Small intestine (tissue), 7 donors: ENCODE measurements at regions not wholly inside any gene's neighbourhood (a gene's known extent, or its start where the extent isn't known, plus 50 kb on each side); places are given as distances from the start of the nearest gene placed in this dataset.

Source experiments
- DNase-seq, 2 donors: peaks; one replicate each; pipeline versions ENCODE4 v3.0.0 to v3.0.0-alpha.2; 2013
- FAIRE-seq: peaks from 2 replicates; lab custom pipeline; 2012; peaks lifted over from hg19 to GRCh38; lab: Jason Lieb, UNC
- H3K27ac ChIP-seq, 3 donors: one replicate each; pipeline ENCODE4 v1.5.1; 2013; ENCODE audit warnings: low read length in 2 of 3, mild to moderate bottlenecking in 2 of 3, control low read depth in 1 of 3, inconsistent platforms in 1 of 3, low read depth in 1 of 3, moderate library complexity in 1 of 3
- H3K27me3 ChIP-seq, 3 donors: one replicate each; pipeline ENCODE4 v1.6.1; 2013; ENCODE audit warnings: low read length in 3 of 3, inconsistent platforms in 1 of 3; ENCODE audit not compliant: control insufficient read depth in 3 of 3, insufficient read depth in 3 of 3
- H3K36me3 ChIP-seq, 3 donors: one replicate each; pipeline ENCODE4 v1.6.1; 2013; ENCODE audit warnings: low read length in 3 of 3, inconsistent platforms in 1 of 3, low read depth in 1 of 3, mild to moderate bottlenecking in 1 of 3, moderate library complexity in 1 of 3; ENCODE audit not compliant: control insufficient read depth in 3 of 3, insufficient read depth in 2 of 3
- H3K4me1 ChIP-seq, 3 donors: one replicate each; pipeline ENCODE4 v1.6.1; 2013; ENCODE audit warnings: low read length in 2 of 3, inconsistent platforms in 1 of 3, low read depth in 1 of 3, mild to moderate bottlenecking in 1 of 3, moderate library complexity in 1 of 3; ENCODE audit not compliant: control insufficient read depth in 3 of 3, insufficient read depth in 2 of 3
- H3K4me3 ChIP-seq, 3 donors: one replicate each; pipeline ENCODE4 v1.5.1; 2013; ENCODE audit warnings: low read length in 3 of 3, control low read depth in 1 of 3, inconsistent platforms in 1 of 3, low read depth in 1 of 3, mild to moderate bottlenecking in 1 of 3, moderate library complexity in 1 of 3
- H3K9me3 ChIP-seq, 2 donors: one replicate each; pipeline ENCODE4 v1.6.1; 2013; ENCODE audit warnings: low read depth in 1 of 2, low read length in 1 of 2; ENCODE audit not compliant: control insufficient read depth in 2 of 2, insufficient read depth in 1 of 2
- WGBS, 3 donors: extraction: QIAGEN DNeasy Blood & Tissue Kit; methylation state at CpG; one replicate each; pipeline ENCODE4 v1.1.7; 2013; 5-methylcytosine and 5-hydroxymethylcytosine counted together
- donor health status: healthy with polysubstance abuse.
- donor health status: control.
- donor health status: control.
- donor health status: Bipolar disorder and iron deficiency.
- donor health status: healthy.

DNA sequence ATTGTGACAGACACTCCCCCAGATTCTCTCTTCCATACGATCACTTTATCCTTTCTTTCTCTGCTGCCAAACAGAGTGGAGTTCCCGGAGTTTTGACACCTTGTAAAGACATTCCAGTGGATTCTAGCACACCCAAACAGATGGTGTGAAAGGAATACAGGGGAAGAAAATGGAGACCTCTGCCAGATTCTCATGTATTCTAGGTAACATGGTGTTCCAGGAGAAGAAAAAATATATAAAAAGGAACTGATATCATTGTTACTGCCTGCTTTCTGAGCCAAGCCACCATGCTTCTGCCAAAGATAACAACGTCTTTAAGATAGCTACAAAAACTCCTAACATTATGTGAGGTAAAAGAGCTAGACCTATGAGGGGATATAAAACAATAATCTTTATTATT, 136.5 kb downstream of the TXNL1 start:
- no peak for FAIRE-seq
- no peaks in the 10 kb centered on the region for H3K36me3 ChIP-seq
- no peaks in the 10 kb centered on the region for H3K4me1 ChIP-seq
- no peak overlapping the region for H3K4me3 ChIP-seq
- no peak for DNase-seq
- 53 to 65% (median 64%) methylated on average over 3 of the region's 3 CpGs for WGBS, 3 donors
- H3K27me3 ChIP-seq: no peaks in the 10 kb centered on the region
- H3K9me3 ChIP-seq: no peaks in the 10 kb centered on the region
- H3K27ac ChIP-seq: no peak overlapping the region

DNA sequence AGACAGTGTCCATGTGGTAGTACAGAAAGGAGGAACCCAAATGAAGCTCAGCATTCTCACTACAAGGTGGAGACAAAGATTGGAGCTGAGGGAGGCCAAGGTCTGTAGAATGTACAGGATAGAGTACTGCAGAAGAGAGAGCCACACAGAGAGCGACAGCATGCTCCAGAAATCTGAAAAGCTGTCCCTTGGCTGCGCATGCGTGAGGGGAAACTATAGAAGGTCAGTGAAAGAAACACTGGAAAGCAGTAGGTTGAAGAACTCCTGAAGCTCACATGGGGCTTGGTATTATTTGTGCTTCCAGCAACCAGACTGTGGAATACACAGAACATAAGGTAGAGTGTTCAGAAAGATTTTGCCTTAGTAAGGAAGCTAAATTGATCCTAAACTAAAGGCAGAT, 142.5 kb downstream of the TXNL1 start:
- 80 to 97% (median 93%) methylated on average over 3 of the region's 3 CpGs for WGBS, 3 donors
- FAIRE-seq (no peak), DNase-seq (no peak)
- no peak overlapping the region for H3K27ac ChIP-seq
- H3K4me1 ChIP-seq: no peaks in the 10 kb centered on the region
- no peaks in the 10 kb centered on the region for H3K27me3 ChIP-seq
- no peaks in the 10 kb centered on the region for H3K9me3 ChIP-seq
- H3K36me3 ChIP-seq: no peaks in the 10 kb centered on the region
- no peak overlapping the region for H3K4me3 ChIP-seq

DNA sequence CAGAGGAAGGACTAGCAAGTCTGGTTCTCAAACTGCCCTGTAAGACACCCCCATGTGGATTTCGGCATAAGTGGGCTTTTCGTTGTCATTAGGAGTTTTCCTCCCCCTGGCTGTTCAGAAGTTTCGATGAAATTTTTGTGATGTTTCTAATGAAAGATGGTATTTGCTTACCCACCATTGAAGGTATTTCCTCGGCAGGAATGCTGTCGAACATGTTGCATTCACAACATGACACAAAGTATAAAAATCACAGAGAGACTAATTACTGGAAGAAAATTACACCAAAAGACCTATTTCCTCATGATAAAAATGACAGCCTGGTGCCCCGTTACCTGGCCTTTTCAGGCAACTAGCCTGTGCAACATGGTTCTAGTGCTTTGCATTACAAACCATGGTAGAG, 144.9 kb downstream of the TXNL1 start:
- no peaks in the 10 kb centered on the region for H3K27me3 ChIP-seq
- 89 to 93% (median 90%) methylated on average over 6 of the region's 6 CpGs for WGBS, 3 donors
- no peaks in the 10 kb centered on the region for H3K9me3 ChIP-seq
- no peak overlapping the region for H3K27ac ChIP-seq
- no peaks in the 10 kb centered on the region for H3K36me3 ChIP-seq
- FAIRE-seq (no peak), DNase-seq (no peak)
- H3K4me1 ChIP-seq: no peaks in the 10 kb centered on the region
- H3K4me3 ChIP-seq: no peak overlapping the region

DNA sequence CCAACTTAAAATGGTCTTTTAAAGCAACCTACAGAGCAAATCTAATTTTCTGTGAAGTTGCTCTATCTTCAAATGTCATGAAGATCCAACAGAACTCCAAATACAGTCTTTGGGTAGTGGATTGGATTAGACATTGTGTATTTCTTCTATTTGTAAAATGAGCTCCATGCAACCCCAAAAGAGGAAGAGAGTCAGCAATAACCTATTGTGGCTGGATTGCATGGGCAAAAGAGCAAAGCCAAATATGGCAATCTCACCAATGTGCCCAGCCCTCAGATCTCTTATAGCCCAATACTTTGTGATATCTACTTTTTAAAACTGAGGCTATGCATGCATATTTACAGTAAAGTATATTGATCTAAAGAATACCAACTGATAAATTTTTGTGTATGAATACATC, 146.3 kb downstream of the TXNL1 start:
- no peak for FAIRE-seq
- no peak for DNase-seq
- Histone ChIP-seq H3K9me3 (no peaks in the 10 kb centered on the region), H3K4me3 (no peak overlapping the region), H3K27ac (no peak overlapping the region), H3K27me3 (no peaks in the 10 kb centered on the region), H3K36me3 (no peaks in the 10 kb centered on the region), H3K4me1 (no peaks in the 10 kb centered on the region)

DNA sequence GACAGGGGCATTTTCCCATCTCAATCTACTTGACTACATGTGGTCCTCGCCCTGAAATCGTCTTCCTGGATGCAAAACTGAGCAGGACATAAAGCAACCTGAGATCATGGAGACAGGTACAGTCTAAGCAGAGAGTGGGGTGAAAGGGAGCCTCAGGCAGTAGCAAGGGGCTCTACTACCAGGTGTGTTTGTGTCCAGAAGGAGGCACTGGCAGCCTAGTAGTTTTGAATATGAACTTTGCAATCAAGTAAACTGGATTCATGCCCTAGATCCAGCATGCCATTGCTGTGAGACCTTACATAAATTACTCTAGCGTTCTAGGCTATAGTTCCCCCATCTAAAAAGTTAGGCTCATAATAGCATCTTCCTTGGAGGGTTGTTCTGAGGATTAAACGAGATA, 147.4 kb downstream of the TXNL1 start:
- DNase-seq (no peak), FAIRE-seq (no peak)
- H3K4me3 ChIP-seq: no peak overlapping the region
- no peaks in the 10 kb centered on the region for H3K9me3 ChIP-seq
- H3K27ac ChIP-seq: no peak overlapping the region
- H3K36me3 ChIP-seq: no peaks in the 10 kb centered on the region
- no peaks in the 10 kb centered on the region for H3K4me1 ChIP-seq
- WGBS, 3 donors: 66 to 80% (median 69%) methylated on average over 4 of the region's 4 CpGs
- H3K27me3 ChIP-seq: no peaks in the 10 kb centered on the region

DNA sequence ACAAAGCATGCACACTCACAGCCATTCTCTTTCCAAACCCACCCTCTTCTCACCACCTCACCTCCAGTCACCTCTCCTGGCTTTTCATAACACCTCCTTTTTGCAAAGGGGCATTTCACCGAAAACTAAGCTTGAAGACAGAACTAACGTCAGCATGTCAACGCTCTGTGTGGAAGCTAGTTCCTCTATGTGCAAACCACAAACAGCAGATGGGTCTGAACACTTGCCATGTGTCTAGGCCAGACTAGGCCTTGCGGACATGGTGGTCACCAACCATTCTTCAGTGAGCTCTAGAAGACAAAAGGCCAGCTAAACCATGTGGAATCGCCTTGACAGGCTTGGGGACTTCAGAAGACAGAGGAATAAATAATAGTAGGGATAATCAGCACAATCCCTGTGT, 148.5 kb downstream of the TXNL1 start:
- DNase-seq (no peak), FAIRE-seq (no peak)
- Histone ChIP-seq H3K27me3 (no peaks in the 10 kb centered on the region), H3K4me3 (no peak overlapping the region), H3K4me1 (no peaks in the 10 kb centered on the region), H3K9me3 (no peaks in the 10 kb centered on the region), H3K27ac (no peak overlapping the region), H3K36me3 (no peaks in the 10 kb centered on the region)
- WGBS, 3 donors: 68 to 74% (median 74%) methylated on average over 5 of the region's 5 CpGs

DNA sequence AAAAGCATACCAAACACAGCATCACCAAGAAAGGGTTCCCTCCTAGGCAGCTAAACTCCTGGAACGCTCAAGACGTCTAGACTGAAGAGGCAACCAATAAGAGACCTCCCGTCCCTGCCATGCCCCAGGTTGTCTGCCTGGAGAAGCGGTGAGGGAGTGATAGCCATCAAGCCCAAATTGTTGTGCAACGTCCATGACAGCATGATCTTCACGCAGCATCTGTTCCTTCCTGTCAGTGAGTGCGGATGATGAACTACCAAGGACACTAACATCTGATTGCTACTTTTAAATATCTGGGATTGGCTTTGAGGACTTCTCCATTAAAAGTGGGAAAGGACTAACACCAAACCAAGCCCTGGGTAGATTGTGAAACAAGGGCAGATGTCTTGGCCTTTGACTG, 149.7 kb downstream of the TXNL1 start:
- no peak for DNase-seq
- no peak for FAIRE-seq
- H3K27me3 ChIP-seq: no peaks in the 10 kb centered on the region
- WGBS, 3 donors: 75 to 85% (median 80%) methylated on average over 7 of the region's 7 CpGs
- no peaks in the 10 kb centered on the region for H3K4me1 ChIP-seq
- H3K4me3 ChIP-seq: no peak overlapping the region
- H3K36me3 ChIP-seq: no peaks in the 10 kb centered on the region
- no peaks in the 10 kb centered on the region for H3K9me3 ChIP-seq
- H3K27ac ChIP-seq: no peak overlapping the region

DNA sequence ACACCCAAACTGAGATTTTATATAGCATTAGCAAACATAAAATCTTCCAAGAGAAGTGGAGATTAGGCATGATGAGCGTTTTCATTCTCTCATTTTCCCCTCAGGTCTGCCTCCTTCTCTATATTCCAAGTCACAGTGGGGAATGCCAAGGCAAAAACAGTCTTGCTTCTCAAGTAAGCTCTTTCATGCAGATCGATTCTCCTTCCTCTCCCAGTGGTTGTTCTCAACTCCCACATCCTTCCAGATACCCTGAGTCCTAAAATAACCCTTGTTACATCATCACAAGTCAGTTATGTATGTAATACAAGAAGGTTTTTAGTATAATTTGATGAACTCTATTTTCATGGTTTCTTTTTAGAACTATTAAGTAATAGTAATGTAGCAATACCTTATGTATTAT, 150.6 kb downstream of the TXNL1 start:
- Histone ChIP-seq H3K4me3 (no peak overlapping the region), H3K9me3 (no peaks in the 10 kb centered on the region), H3K27ac (no peak overlapping the region), H3K27me3 (no peaks in the 10 kb centered on the region), H3K36me3 (no peaks in the 10 kb centered on the region), H3K4me1 (no peaks in the 10 kb centered on the region)
- WGBS, 3 donors: 49 to 55% (median 53%) methylated on average over 2 of the region's 2 CpGs
- DNase-seq: no peak
- FAIRE-seq: no peak

DNA sequence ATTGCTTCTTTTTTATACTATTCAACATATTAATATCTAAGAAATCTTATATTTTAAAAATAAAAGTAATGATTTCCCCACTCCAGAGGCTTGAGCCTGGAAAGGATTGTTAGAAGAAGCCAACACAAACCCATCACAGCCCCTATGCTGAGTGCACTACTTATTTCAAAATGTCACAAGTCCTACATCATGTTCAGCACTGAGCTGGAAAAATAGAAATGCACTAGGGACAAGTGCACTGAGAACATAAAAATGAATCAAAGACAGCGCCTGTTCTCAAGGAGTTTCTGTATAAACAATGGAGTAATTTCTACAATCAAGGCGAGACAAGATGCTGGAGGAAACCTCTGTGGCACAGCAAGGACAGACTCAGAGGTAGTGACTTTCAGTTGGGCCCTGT, 155.0 kb downstream of the TXNL1 start:
- no peak for DNase-seq
- no peak overlapping the region for H3K4me3 ChIP-seq
- H3K27ac ChIP-seq: no peak overlapping the region
- 62 to 82% (median 80%) methylated on average over 2 of the region's 2 CpGs for WGBS, 3 donors
- no peaks in the 10 kb centered on the region for H3K36me3 ChIP-seq
- FAIRE-seq: no peak
- H3K9me3 ChIP-seq: no peaks in the 10 kb centered on the region
- H3K4me1 ChIP-seq: no peaks in the 10 kb centered on the region
- no peaks in the 10 kb centered on the region for H3K27me3 ChIP-seq
